Uterus (tissue), 3 donors: ENCODE measurements at regions not wholly inside any gene's neighbourhood (a gene's known extent, or its start where the extent isn't known, plus 50 kb on each side); places are given as distances from the start of the nearest gene placed in this dataset.

Experiments used
- DNase-seq, 2 donors: peaks; one replicate each; pipeline ENCODE4 v3.0.0-alpha.2; 2019 to 2020
- H3K27ac ChIP-seq, 2 donors: fragments of 200-600 bp; sonication (generic); 1 replicate in 1 of 2; 2 replicates in 1 of 2; pipeline ENCODE4 v1.5.1; 2016 to 2018
- H3K27me3 ChIP-seq, 2 donors: fragments of 200-600 bp; sonication (generic); one replicate each; pipeline ENCODE4 v1.5.1; 2018 to 2019; ENCODE audit warnings: control low read depth in 1 of 2
- H3K36me3 ChIP-seq, 2 donors: fragments of 200-600 bp; sonication (generic); one replicate each; pipeline ENCODE4 v1.5.1; 2019; ENCODE audit warnings: control low read depth in 1 of 2
- H3K4me1 ChIP-seq, 2 donors: fragments of 200-600 bp; sonication (generic); one replicate each; pipeline ENCODE4 v1.5.1; 2018 to 2019; ENCODE audit warnings: control low read depth in 1 of 2
- H3K4me3 ChIP-seq, 2 donors: fragments of 200-600 bp; sonication (generic); 1 replicate in 1 of 2; 2 replicates in 1 of 2; pipeline ENCODE4 v1.5.1; 2018 to 2019; ENCODE audit warnings: mild to moderate bottlenecking in 1 of 2
- H3K9me3 ChIP-seq, 2 donors: fragments of 200-600 bp; sonication (generic); one replicate each; pipeline ENCODE4 v1.5.1; 2019; ENCODE audit warnings: control low read depth in 1 of 2
- POLR2A ChIP-seq, 2 donors: fragments of 450-650 bp; IDR thresholded peaks; one replicate each; pipeline ENCODE4 v1.6.1; 2016; ENCODE audit warnings: antibody characterized with exemption in 2 of 2, mild to moderate bottlenecking in 1 of 2, moderate library complexity in 1 of 2
- intact Hi-C: fragments of 100-400 bp; cut with DNase I; formaldehyde crosslinking; loops from one replicate; pipeline ENCODE4 v1.15.1; 2023; ENCODE audit warnings: low total_unique reads
- TF ChIP-seq, protein P1 (sequence below), 4 experiments: fragments of 200-600 bp in 2 of 4; fragments of 450-650 bp in 2 of 4; sonication (generic) in 2 of 4; IDR thresholded peaks; one replicate each; pipeline ENCODE4 v1.5.1; 2016 to 2019; ENCODE audit warnings: antibody characterized with exemption in 4 of 4, mild to moderate bottlenecking in 2 of 4, moderate library complexity in 1 of 4
- donor health status: DM: yes; HTN: yes; CAD: no.

GRCh38 chr13:84536906-84537305, 654.6 kb upstream of the SLITRK1 start:
- H3K27me3 ChIP-seq = no peaks in the 10 kb centered on the region
- intact Hi-C loops = no loop called here
- H3K27ac ChIP-seq = no peak overlapping the region
- no peaks in the 10 kb centered on the region for H3K4me1 ChIP-seq
- DNase-seq = no peak
- no peaks in the 10 kb centered on the region for H3K9me3 ChIP-seq
- no peaks in the 10 kb centered on the region for H3K36me3 ChIP-seq
- TF ChIP-seq, protein P1, sequence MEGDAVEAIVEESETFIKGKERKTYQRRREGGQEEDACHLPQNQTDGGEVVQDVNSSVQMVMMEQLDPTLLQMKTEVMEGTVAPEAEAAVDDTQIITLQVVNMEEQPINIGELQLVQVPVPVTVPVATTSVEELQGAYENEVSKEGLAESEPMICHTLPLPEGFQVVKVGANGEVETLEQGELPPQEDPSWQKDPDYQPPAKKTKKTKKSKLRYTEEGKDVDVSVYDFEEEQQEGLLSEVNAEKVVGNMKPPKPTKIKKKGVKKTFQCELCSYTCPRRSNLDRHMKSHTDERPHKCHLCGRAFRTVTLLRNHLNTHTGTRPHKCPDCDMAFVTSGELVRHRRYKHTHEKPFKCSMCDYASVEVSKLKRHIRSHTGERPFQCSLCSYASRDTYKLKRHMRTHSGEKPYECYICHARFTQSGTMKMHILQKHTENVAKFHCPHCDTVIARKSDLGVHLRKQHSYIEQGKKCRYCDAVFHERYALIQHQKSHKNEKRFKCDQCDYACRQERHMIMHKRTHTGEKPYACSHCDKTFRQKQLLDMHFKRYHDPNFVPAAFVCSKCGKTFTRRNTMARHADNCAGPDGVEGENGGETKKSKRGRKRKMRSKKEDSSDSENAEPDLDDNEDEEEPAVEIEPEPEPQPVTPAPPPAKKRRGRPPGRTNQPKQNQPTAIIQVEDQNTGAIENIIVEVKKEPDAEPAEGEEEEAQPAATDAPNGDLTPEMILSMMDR (IDR thresholded peaks at IDR 0.05) = no peak
- TF ChIP-seq POLR2A (IDR thresholded peaks at IDR 0.05) = no peak
- H3K4me3 ChIP-seq = no peak overlapping the region

DNA sequence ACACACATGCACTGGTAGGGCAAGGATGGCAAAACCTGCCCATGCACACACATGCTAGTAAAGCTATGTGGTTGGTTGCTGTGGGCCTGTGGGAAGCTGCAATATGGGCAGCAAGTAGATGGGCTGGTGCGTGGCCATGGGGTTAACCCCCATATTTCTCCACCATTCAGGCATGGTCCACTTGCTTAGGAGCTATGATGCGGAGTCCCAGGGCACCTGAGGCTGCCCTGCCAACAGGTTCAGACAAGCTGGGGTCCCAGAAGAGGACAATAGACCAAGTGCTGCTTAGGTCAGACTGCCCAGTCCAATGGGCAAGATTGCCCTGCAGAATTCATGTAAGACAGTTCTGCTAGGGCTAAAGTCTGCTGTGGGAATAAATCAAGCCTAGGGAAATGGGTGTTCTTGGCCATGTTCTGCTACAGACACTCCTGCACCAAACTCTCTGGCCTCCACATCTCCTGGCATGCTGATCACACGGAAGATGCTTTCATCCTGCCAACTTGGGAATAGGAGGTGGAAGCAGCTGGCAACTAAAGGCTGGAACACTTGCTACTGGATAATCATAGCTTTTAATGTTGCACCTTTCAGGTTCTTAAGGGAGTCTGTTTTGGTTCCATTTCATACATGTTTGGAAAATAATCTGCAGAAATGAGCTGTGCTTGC, 646.3 kb upstream of the SLITRK1 start:
- Histone ChIP-seq H3K27me3 (no peaks in the 10 kb centered on the region), H3K9me3 (no peaks in the 10 kb centered on the region), H3K27ac (no peak overlapping the region), H3K36me3 (no peaks in the 10 kb centered on the region), H3K4me3 (no peak overlapping the region), H3K4me1 (no peaks in the 10 kb centered on the region)
- DNase-seq = no peak
- TF ChIP-seq, protein P1 (IDR thresholded peaks at IDR 0.05) = no peak
- no peak for TF ChIP-seq POLR2A (IDR thresholded peaks at IDR 0.05)
- intact Hi-C loops = no loop called here

DNA sequence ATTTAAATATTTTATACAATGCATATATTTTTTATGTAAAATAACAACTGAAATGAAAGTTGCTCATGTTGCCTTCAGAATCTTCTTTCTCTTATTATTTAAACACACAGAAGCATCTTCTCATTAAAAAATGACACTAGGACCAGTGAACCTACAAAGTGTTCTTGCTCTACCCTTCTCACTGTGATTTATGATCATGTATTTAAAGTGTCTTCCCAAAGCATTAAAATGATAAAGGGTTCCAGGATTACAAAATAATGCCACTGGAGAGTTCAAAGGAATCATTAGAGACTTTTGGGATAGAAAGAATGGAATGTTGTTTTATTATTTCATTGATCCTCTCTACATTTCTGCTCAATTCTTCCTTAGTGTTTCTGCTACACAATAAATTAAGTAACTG, 643.6 kb upstream of the SLITRK1 start:
- H3K36me3 ChIP-seq = no peaks in the 10 kb centered on the region
- no peaks in the 10 kb centered on the region for H3K4me1 ChIP-seq
- DNase-seq = no peak
- intact Hi-C loops = no loop called here
- no peak for TF ChIP-seq POLR2A (IDR thresholded peaks at IDR 0.05)
- TF ChIP-seq, protein P1 (IDR thresholded peaks at IDR 0.05) = no peak
- H3K9me3 ChIP-seq = no peaks in the 10 kb centered on the region
- no peak overlapping the region for H3K4me3 ChIP-seq
- no peaks in the 10 kb centered on the region for H3K27me3 ChIP-seq
- H3K27ac ChIP-seq = no peak overlapping the region

GRCh38 chr13:84524586-84524985, 642.3 kb upstream of the SLITRK1 start:
- Histone ChIP-seq H3K27me3 (no peaks in the 10 kb centered on the region), H3K9me3 (no peaks in the 10 kb centered on the region), H3K4me3 (no peak overlapping the region), H3K27ac (no peak overlapping the region), H3K36me3 (no peaks in the 10 kb centered on the region), H3K4me1 (no peaks in the 10 kb centered on the region)
- DNase-seq = no peak
- intact Hi-C loops = no loop called here
- TF ChIP-seq, protein P1 (IDR thresholded peaks at IDR 0.05) = no peak
- TF ChIP-seq POLR2A (IDR thresholded peaks at IDR 0.05) = no peak

DNA sequence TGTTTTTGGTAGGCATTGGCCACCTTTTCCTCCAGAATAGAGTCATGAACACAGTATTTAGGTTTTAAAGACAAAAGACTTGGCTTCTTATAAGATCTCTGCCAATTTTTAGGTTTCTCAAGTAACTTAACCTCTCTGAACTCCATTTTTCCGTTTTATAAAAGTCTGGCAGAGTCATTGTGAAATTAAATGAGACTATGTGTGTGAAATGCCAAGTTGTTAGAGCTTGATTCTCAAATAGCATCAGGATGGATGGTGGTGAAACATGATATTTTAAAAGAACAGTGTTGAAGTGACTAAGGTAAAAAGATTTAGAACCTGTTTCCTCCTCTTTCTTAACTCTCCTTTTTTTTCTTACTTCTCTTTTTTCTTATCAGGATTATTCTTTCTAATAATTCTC, 617.7 kb upstream of the SLITRK1 start:
- intact Hi-C loops = no loop called here
- TF ChIP-seq, protein P1 (IDR thresholded peaks at IDR 0.05) = no peak
- no peak for TF ChIP-seq POLR2A (IDR thresholded peaks at IDR 0.05)

More for the DNA sequence above, 617.7 kb upstream of the SLITRK1 start:
- Histone ChIP-seq H3K4me3 (no peak overlapping the region), H3K27ac (no peak overlapping the region), H3K36me3 (no peaks in the 10 kb centered on the region), H3K4me1 (no peaks in the 10 kb centered on the region), H3K9me3 (no peaks in the 10 kb centered on the region), H3K27me3 (no peaks in the 10 kb centered on the region)
- DNase-seq = no peak
